ENCODE measurements at regions not wholly inside any gene's neighbourhood (a gene's known extent, or its start where the extent isn't known, plus 50 kb on each side); places are given as distances from the start of the nearest gene placed in this dataset.

DNA sequence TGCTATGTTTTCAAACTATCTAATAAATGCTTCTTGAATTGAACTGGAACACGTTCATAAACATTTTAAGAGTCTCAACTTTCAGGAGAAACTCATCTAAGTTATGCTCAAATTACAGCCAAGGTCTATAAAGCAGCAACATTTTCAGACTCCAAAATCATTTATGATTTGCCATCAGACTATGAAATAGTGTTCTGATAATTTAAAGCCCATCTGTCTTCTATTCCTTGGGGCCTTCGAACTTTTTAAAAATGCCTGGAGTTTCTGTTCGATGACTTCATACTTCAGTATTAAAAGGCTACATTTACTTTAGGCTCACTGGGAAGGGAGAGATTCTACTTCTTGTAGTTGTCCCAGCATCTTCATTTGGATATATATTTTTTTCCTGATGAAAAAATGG is 73.6 kb upstream of the NXPH2 start:
- Histone ChIP-seq H3K9ac (replicated peaks; ENCODE audit: extremely low read depth, insufficient read depth, low read length) (no peak overlapping the region), H3K79me2 (ENCODE audit: control insufficient read depth, insufficient read depth, low read length) (no peaks in the 10 kb centered on the region), H2AFZ (ENCODE audit: low read depth, low read length) (no peak overlapping the region), H3K36me3 (ENCODE audit: control insufficient read depth in 2 of 2, extremely low read depth in 1 of 2, insufficient read depth in 2 of 2, low read length in 2 of 2) (no peaks in the 10 kb centered on the region), H3K9me1 (replicated peaks; ENCODE audit: control insufficient read depth, extremely low read depth, insufficient read depth, low read length) (no peaks in the 10 kb centered on the region), H3K4me1 (ENCODE audit: control insufficient read depth, extremely low read depth, insufficient read depth, low read length) (no peaks in the 10 kb centered on the region), H3K4me3 (replicated peaks in 1 of 3; ENCODE audit: insufficient read depth in 1 of 3, low read depth in 1 of 3, low read length in 3 of 3) (no peak overlapping the region), H4K20me1 (replicated peaks; ENCODE audit: control insufficient read depth, extremely low read depth, insufficient read depth, low read length) (no peaks in the 10 kb centered on the region), H3K9me3 (replicated peaks; ENCODE audit: control insufficient read depth, insufficient read depth, low read length) (no peaks in the 10 kb centered on the region), H3K27me3 (ENCODE audit: control insufficient read depth in 2 of 2, insufficient read depth in 2 of 2, low read length in 2 of 2) (no peaks in the 10 kb centered on the region), H3K27ac (ENCODE audit: insufficient read depth, low read depth, low read length) (no peak overlapping the region), H3K4me2 (ENCODE audit: insufficient read depth, low read length) (no peak overlapping the region)
- intact Hi-C loops (cut with micrococcal nuclease) (no loop called here), dilution Hi-C loops (cut with MboI; ENCODE audit: extremely low pct_ligation_motif_present, low sequenced_read_pairs) (no loop called here)
- BruUV-seq (replicated peaks) = no TSS peak
- FAIRE-seq (no peak), DNase-seq (ENCODE audit: low read depth, low spot score) (no peak)
- ChIA-PET POLR2A (no interaction called here), CTCF (no interaction called here)
- TF ChIP-seq MYC (IDR thresholded peaks at IDR 0.05; ENCODE audit: low read depth, low read length) (no peak), FOS (IDR thresholded peaks at IDR 0.05; ENCODE audit: borderline replicate concordance, insufficient read depth, low read length) (no peak), POLR2A (IDR thresholded peaks at IDR 0.05; ENCODE audit: low read depth, low read length) (no peak), POLR2AphosphoS5 (IDR thresholded peaks at IDR 0.05; ENCODE audit: insufficient read depth, low read depth, low read length) (no peak)

DNA sequence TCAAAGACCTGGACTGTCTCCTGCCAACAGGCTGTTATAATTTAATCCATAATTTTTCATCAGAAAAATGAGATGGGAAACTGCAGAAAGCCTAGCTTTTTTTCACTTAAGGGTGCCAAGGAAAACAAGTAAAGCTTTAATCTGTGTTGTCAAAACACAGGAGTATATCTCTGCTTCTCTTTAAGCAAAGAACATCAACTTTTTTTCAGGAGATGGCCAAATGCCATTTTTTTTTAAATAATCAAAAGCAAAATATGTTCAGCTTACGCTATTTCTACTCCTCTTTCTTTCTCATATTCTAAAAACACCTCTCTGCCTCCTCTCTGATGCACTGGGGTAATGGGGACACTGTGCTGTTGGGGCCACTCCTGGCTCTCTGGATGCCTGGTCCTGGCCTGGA is 73.1 kb upstream of the NXPH2 start:
- FAIRE-seq (no peak), DNase-seq (ENCODE audit: low read depth, low spot score) (no peak)
- ChIA-PET CTCF (no interaction called here), POLR2A (no interaction called here)
- H3K9ac ChIP-seq (replicated peaks; ENCODE audit: extremely low read depth, insufficient read depth, low read length) = no peak overlapping the region
- no peak overlapping the region for H3K27ac ChIP-seq (ENCODE audit: insufficient read depth, low read depth, low read length)
- H3K9me1 ChIP-seq (replicated peaks; ENCODE audit: control insufficient read depth, extremely low read depth, insufficient read depth, low read length) = no peaks in the 10 kb centered on the region
- H3K4me3 ChIP-seq (replicated peaks in 1 of 3; ENCODE audit: insufficient read depth in 1 of 3, low read depth in 1 of 3, low read length in 3 of 3) = no peak overlapping the region
- H3K4me2 ChIP-seq (ENCODE audit: insufficient read depth, low read length) = no peak overlapping the region
- no TSS peak for BruUV-seq (replicated peaks)
- H3K4me1 ChIP-seq (ENCODE audit: control insufficient read depth, extremely low read depth, insufficient read depth, low read length) = no peaks in the 10 kb centered on the region
- TF ChIP-seq GATA2 (IDR thresholded peaks at IDR 0.05; ENCODE audit: insufficient read depth, insufficient read length, low read depth, low read length) (no peak), FOS (IDR thresholded peaks at IDR 0.05; ENCODE audit: borderline replicate concordance, insufficient read depth, low read length) (no peak), JUN (IDR thresholded peaks at IDR 0.05; ENCODE audit: borderline replicate concordance, insufficient read depth, insufficient read length, low read depth) (no peak), EZH2 (IDR thresholded peaks at IDR 0.05; ENCODE audit: borderline replicate concordance, low read depth, low read length, severe bottlenecking) (no peak), POLR2AphosphoS5 (IDR thresholded peaks at IDR 0.05; ENCODE audit: insufficient read depth, low read depth, low read length) (no peak), MYC (IDR thresholded peaks at IDR 0.05; ENCODE audit: low read depth, low read length) (no peak), POLR2A (IDR thresholded peaks at IDR 0.05; ENCODE audit: low read depth, low read length) (no peak)
- TF ChIP-seq, protein P1, sequence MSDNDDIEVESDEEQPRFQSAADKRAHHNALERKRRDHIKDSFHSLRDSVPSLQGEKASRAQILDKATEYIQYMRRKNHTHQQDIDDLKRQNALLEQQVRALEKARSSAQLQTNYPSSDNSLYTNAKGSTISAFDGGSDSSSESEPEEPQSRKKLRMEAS (IDR thresholded peaks at IDR 0.05; ENCODE audit: insufficient read depth, insufficient read length) = no peak
- TF ChIP-seq, protein P2, sequence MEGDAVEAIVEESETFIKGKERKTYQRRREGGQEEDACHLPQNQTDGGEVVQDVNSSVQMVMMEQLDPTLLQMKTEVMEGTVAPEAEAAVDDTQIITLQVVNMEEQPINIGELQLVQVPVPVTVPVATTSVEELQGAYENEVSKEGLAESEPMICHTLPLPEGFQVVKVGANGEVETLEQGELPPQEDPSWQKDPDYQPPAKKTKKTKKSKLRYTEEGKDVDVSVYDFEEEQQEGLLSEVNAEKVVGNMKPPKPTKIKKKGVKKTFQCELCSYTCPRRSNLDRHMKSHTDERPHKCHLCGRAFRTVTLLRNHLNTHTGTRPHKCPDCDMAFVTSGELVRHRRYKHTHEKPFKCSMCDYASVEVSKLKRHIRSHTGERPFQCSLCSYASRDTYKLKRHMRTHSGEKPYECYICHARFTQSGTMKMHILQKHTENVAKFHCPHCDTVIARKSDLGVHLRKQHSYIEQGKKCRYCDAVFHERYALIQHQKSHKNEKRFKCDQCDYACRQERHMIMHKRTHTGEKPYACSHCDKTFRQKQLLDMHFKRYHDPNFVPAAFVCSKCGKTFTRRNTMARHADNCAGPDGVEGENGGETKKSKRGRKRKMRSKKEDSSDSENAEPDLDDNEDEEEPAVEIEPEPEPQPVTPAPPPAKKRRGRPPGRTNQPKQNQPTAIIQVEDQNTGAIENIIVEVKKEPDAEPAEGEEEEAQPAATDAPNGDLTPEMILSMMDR (IDR thresholded peaks at IDR 0.05; ENCODE audit: extremely low read depth in 1 of 2, insufficient read depth in 1 of 2, low read depth in 1 of 2, low read length in 2 of 2) = no peak
- dilution Hi-C loops (cut with MboI; ENCODE audit: extremely low pct_ligation_motif_present, low sequenced_read_pairs) (no loop called here), intact Hi-C loops (cut with micrococcal nuclease) (no loop called here)
- no peak overlapping the region for H2AFZ ChIP-seq (ENCODE audit: low read depth, low read length)
- H3K9me3 ChIP-seq (replicated peaks; ENCODE audit: control insufficient read depth, insufficient read depth, low read length) = no peaks in the 10 kb centered on the region
- no peaks in the 10 kb centered on the region for H3K36me3 ChIP-seq (ENCODE audit: control insufficient read depth in 2 of 2, extremely low read depth in 1 of 2, insufficient read depth in 2 of 2, low read length in 2 of 2)
- no peaks in the 10 kb centered on the region for H4K20me1 ChIP-seq (replicated peaks; ENCODE audit: control insufficient read depth, extremely low read depth, insufficient read depth, low read length)
- no peaks in the 10 kb centered on the region for H3K79me2 ChIP-seq (ENCODE audit: control insufficient read depth, insufficient read depth, low read length)
- no peaks in the 10 kb centered on the region for H3K27me3 ChIP-seq (ENCODE audit: control insufficient read depth in 2 of 2, insufficient read depth in 2 of 2, low read length in 2 of 2)
